HEK293 (cell line): ENCODE measurements at regions not wholly inside any gene's neighbourhood (a gene's known extent, or its start where the extent isn't known, plus 50 kb on each side); places are given as distances from the start of the nearest gene placed in this dataset.

Source experiments
- CTCF ChIA-PET: fragments of 350-600 bp; formaldehyde crosslinking; extraction: SDS; loops from one replicate; lab custom pipeline; 2021; ENCODE audit warnings: antibody characterized with exemption; lab: Yijun Ruan, JAX
- POLR2A ChIA-PET: fragments of 300-600 bp; formaldehyde crosslinking; extraction: SDS; loops from one replicate; lab custom pipeline; 2020; ENCODE audit warnings: antibody characterized with exemption, inconsistent platforms; lab: Yijun Ruan, JAX
- H3K27ac ChIP-seq: fragments of 200-500 bp; sonication (Bioruptor generic); 2 replicates; pipeline ENCODE4 v1.5.1; 2014; ENCODE audit warnings: low read depth, low read length, control low read depth, inconsistent platforms; ENCODE audit errors: extremely low read depth
- H3K36me3 ChIP-seq, 2 experiments: fragments of 200-500 bp in 1 of 2; sonication (Bioruptor generic) in 1 of 2; 1 replicate in 1 of 2; 2 replicates in 1 of 2; pipeline ENCODE4 v1.5.1; 2014 to 2017; ENCODE audit warnings: inconsistent platforms in 2 of 2, low read length in 2 of 2; ENCODE audit not compliant: control insufficient read depth in 2 of 2, insufficient read depth in 1 of 2
- H3K4me1 ChIP-seq: fragments of 200-500 bp; sonication (Bioruptor generic); 2 replicates; pipeline ENCODE4 v1.5.1; 2014; ENCODE audit warnings: mild to moderate bottlenecking, low read length, inconsistent platforms; ENCODE audit not compliant: control insufficient read depth, insufficient read depth
- H3K4me3 ChIP-seq: 2 replicates; pipeline ENCODE4 v1.5.1; 2011; ENCODE audit warnings: low read depth, mild to moderate bottlenecking, control low read depth, low read length, moderate library complexity
- H3K9me3 ChIP-seq: fragments of 200-500 bp; sonication (Bioruptor generic); 2 replicates; pipeline ENCODE4 v1.5.1; 2014; ENCODE audit warnings: low read depth, low read length, inconsistent platforms; ENCODE audit not compliant: control insufficient read depth, insufficient read depth
- BCL11A ChIP-seq: fragments of 450-650 bp; formaldehyde crosslinking; IDR thresholded peaks from 2 replicates; pipeline ENCODE4 v1.5.1; 2016; ENCODE audit warnings: low read depth, missing biosample characterization, missing genetic modification characterization
- BCL11B ChIP-seq: fragments of 450-650 bp; formaldehyde crosslinking; IDR thresholded peaks from 2 replicates; pipeline ENCODE4 v1.5.1; 2016; ENCODE audit warnings: low read depth, missing biosample characterization, missing genetic modification characterization
- HIC1 ChIP-seq: fragments of 450-650 bp; formaldehyde crosslinking; IDR thresholded peaks from 2 replicates; pipeline ENCODE4 v1.5.1; 2016; ENCODE audit warnings: missing biosample characterization, missing genetic modification characterization
- HOXD13 ChIP-seq: sonication (generic); formaldehyde crosslinking; IDR thresholded peaks from 2 replicates; pipeline ENCODE4 v1.8.0; 2022; ENCODE audit warnings: missing genetic modification reagents, borderline replicate concordance
- KLF1 ChIP-seq: fragments of 450-650 bp; formaldehyde crosslinking; IDR thresholded peaks from 2 replicates; pipeline ENCODE4 v1.5.1; 2016; ENCODE audit warnings: missing biosample characterization, missing genetic modification characterization
- YY1 ChIP-seq: fragments of 450-650 bp; formaldehyde crosslinking; IDR thresholded peaks from 2 replicates; pipeline ENCODE4 v1.5.1; 2018; ENCODE audit warnings: missing biosample characterization, missing genetic modification characterization
- ZBTB17 ChIP-seq: fragments of 450-650 bp; formaldehyde crosslinking; IDR thresholded peaks from 2 replicates; pipeline ENCODE4 v1.5.1; 2016; ENCODE audit warnings: missing biosample characterization, missing genetic modification characterization
- ZIC2 ChIP-seq: fragments of 450-650 bp; formaldehyde crosslinking; IDR thresholded peaks from 2 replicates; pipeline ENCODE4 v1.5.1; 2016; ENCODE audit warnings: missing biosample characterization, missing genetic modification characterization
- ZNF146 ChIP-seq: fragments of 450-650 bp; formaldehyde crosslinking; IDR thresholded peaks from 2 replicates; pipeline ENCODE4 v1.5.1; 2016; ENCODE audit warnings: missing biosample characterization, missing genetic modification characterization
- ZNF157 ChIP-seq: fragments of 450-650 bp; formaldehyde crosslinking; IDR thresholded peaks from 2 replicates; pipeline ENCODE4 v1.5.1; 2016; ENCODE audit warnings: missing biosample characterization, missing genetic modification characterization
- ZNF184 ChIP-seq: fragments of 450-650 bp; IDR thresholded peaks from 2 replicates; pipeline ENCODE4 v1.5.1; 2018; ENCODE audit warnings: missing biosample characterization, mild to moderate bottlenecking, missing genetic modification characterization
- ZNF280C ChIP-seq: fragments of 450-650 bp; formaldehyde crosslinking; IDR thresholded peaks from 2 replicates; pipeline ENCODE4 v1.5.1; 2016; ENCODE audit warnings: missing biosample characterization, missing genetic modification characterization
- ZNF335 ChIP-seq: fragments of 450-650 bp; formaldehyde crosslinking; conservative IDR thresholded peaks from 2 replicates; pipeline ENCODE4 v1.5.1; 2016; ENCODE audit warnings: missing biosample characterization, missing genetic modification characterization
- ZNF449 ChIP-seq: fragments of 450-650 bp; formaldehyde crosslinking; IDR thresholded peaks from 2 replicates; pipeline ENCODE4 v1.5.1; 2017; ENCODE audit warnings: missing biosample characterization, mild to moderate bottlenecking, missing genetic modification characterization, moderate library complexity
- ZNF561 ChIP-seq: fragments of 450-650 bp; IDR thresholded peaks from 2 replicates; pipeline ENCODE4 v1.5.1; 2018; ENCODE audit warnings: missing biosample characterization, missing genetic modification characterization, borderline replicate concordance
- ZNF658 ChIP-seq: fragments of 450-650 bp; formaldehyde crosslinking; IDR thresholded peaks from 2 replicates; pipeline ENCODE4; 2016; ENCODE audit warnings: missing biosample characterization, missing genetic modification characterization
- ZNF692 ChIP-seq: fragments of 450-650 bp; formaldehyde crosslinking; IDR thresholded peaks from 2 replicates; pipeline ENCODE4 v1.5.1; 2016; ENCODE audit warnings: missing biosample characterization, missing genetic modification characterization
- ZNF792 ChIP-seq: fragments of 450-650 bp; formaldehyde crosslinking; IDR thresholded peaks from 2 replicates; pipeline ENCODE4 v1.5.1; 2016; ENCODE audit warnings: missing biosample characterization, missing genetic modification characterization
- ZSCAN30 ChIP-seq: fragments of 450-650 bp; IDR thresholded peaks from 2 replicates; pipeline ENCODE4 v1.5.1; 2018; ENCODE audit warnings: missing biosample characterization, mild to moderate bottlenecking, missing genetic modification characterization, moderate library complexity

GRCh38 chr6:113188962-113189361 lies 668.2 kb upstream of the MARCKS start:
- CTCF ChIA-PET, result interaction anchor here (0.6 to 1.1 kb wide), 3 partner anchors 14 to 1212 kb away, joined by 3 to 4 read pairs (median 4); no protein-coding TSS in a partner anchor
- POLR2A ChIA-PET, result no interaction called here
- H3K4me1 ChIP-seq, result no peaks in the 10 kb centered on the region

GRCh38 chr6:113190170-113190569 lies 667.0 kb upstream of the MARCKS start:
- Histone ChIP-seq H3K36me3 (no peaks in the 10 kb centered on the region), H3K4me3 (no peak overlapping the region), H3K4me1 (no peaks in the 10 kb centered on the region), H3K9me3 (no peaks in the 10 kb centered on the region), H3K27ac (no peak overlapping the region)
- POLR2A ChIA-PET, result no interaction called here
- CTCF ChIA-PET, result interaction anchor here (0.6 to 1.1 kb wide), 5 partner anchors 13 to 669 kb away, joined by 3 to 4 read pairs (median 3); no protein-coding TSS in a partner anchor
- TF ChIP-seq ZIC2 (tag by site-specific recombination), result no peak
- no peak for TF ChIP-seq ZNF692 (tag by site-specific recombination)
- TF ChIP-seq YY1 (tag by site-specific recombination), result no peak
- no peak for TF ChIP-seq ZSCAN30 (tag by site-specific recombination)
- TF ChIP-seq ZNF561, result no peak
- TF ChIP-seq ZNF280C (tag by site-specific recombination), result no peak
- no peak for TF ChIP-seq ZNF792 (tag by site-specific recombination)
- TF ChIP-seq HIC1 (tag by site-specific recombination), result no peak
- TF ChIP-seq ZNF335, result no peak

More at GRCh38 chr6:113188962-113189361, 668.2 kb upstream of the MARCKS start:
- no peak overlapping the region for H3K4me3 ChIP-seq
- H3K27ac ChIP-seq, result no peak overlapping the region
- no peak for TF ChIP-seq BCL11A (tag by site-specific recombination)
- TF ChIP-seq ZNF157 (tag by site-specific recombination), result no peak
- TF ChIP-seq KLF1, result no peak
- no peak for TF ChIP-seq ZNF280C (tag by site-specific recombination)
- TF ChIP-seq ZNF658 (tag by site-specific recombination), result no peak
- TF ChIP-seq ZNF184 (tag by site-specific recombination), result no peak
- TF ChIP-seq ZBTB17 (tag by site-specific recombination), result no peak
- no peak for TF ChIP-seq ZNF146 (tag by site-specific recombination)
- TF ChIP-seq HOXD13 (CRISPR knock-in tag), result no peak
- TF ChIP-seq BCL11B (tag by site-specific recombination), result no peak
- TF ChIP-seq ZNF692 (tag by site-specific recombination), result no peak
- no peak for TF ChIP-seq ZNF449 (tag by site-specific recombination)
- no peaks in the 10 kb centered on the region for H3K9me3 ChIP-seq
- H3K36me3 ChIP-seq, result no peaks in the 10 kb centered on the region
